Caki2 (cell line): ENCODE measurements at regions not wholly inside any gene's neighbourhood (a gene's known extent, or its start where the extent isn't known, plus 50 kb on each side); places are given as distances from the start of the nearest gene placed in this dataset.

Experiments used
- DNase-seq: peaks from one replicate; pipeline ENCODE4 v3.0.0-alpha.2; 2015; ENCODE audit warnings: low read depth
- in situ Hi-C: cut with HindIII; loops from 2 replicates; pipeline ENCODE4 v1.10.0; 2016; ENCODE audit warnings: low sequenced_read_pairs, low pct_unique_long_range_greater_than_20kb, mixed read lengths

DNA sequence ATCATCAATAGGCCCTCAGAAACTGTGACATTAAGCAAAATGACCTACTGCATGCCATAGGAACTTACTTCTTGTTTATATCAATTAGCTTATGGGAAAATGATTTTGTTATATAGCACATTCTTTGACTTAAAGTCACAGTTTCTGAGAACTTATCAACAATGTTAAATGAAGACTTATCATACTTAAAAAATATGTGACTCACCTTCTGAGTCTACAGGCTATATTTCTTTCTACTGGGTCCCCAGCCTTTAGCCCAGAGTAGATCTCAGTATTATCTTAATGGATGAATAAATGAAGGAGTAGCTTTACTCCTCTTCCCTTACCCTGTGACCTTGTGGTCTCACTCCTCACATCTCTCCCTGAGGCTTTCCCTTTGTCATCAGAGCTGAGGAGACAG lies 180.2 kb downstream of the MAFB start:
- no peak for DNase-seq
- in situ Hi-C loops: no loop called here

DNA sequence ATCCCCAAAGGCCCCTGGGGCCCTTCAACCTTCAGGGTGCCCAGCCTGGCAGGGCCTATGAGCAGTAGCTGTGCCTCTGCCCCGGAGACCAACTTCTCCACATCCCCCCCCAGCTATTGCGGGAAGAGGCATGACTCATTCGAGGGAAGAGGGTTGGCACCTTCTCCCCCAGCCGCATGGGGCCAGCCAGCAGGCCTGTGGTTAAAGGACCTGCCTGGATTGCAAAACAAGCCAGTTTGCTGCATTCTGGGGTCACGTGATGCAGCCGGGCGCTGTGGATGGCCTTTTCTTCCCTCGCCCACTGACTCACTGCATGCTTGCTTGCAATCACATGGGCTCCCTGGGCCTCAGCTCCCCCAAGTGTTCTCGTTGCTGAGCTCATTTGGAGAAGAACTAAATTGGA lies 182.5 kb downstream of the MAFB start:
- peak; percentile 88 for DNase-seq
- in situ Hi-C loops: no loop called here

GRCh38 chr20:40503119-40503518 lies 185.9 kb downstream of the MAFB start:
- DNase-seq: no peak
- in situ Hi-C loops: no loop called here

- no peak for DNase-seq
- in situ Hi-C loops: no loop called here
These were observed 186.5 kb downstream of the MAFB start for GRCh38 chr20:40502576-40502975.

GRCh38 chr20:40499391-40499790 lies 189.6 kb downstream of the MAFB start:
- DNase-seq: no peak
- in situ Hi-C loops: no loop called here

DNA sequence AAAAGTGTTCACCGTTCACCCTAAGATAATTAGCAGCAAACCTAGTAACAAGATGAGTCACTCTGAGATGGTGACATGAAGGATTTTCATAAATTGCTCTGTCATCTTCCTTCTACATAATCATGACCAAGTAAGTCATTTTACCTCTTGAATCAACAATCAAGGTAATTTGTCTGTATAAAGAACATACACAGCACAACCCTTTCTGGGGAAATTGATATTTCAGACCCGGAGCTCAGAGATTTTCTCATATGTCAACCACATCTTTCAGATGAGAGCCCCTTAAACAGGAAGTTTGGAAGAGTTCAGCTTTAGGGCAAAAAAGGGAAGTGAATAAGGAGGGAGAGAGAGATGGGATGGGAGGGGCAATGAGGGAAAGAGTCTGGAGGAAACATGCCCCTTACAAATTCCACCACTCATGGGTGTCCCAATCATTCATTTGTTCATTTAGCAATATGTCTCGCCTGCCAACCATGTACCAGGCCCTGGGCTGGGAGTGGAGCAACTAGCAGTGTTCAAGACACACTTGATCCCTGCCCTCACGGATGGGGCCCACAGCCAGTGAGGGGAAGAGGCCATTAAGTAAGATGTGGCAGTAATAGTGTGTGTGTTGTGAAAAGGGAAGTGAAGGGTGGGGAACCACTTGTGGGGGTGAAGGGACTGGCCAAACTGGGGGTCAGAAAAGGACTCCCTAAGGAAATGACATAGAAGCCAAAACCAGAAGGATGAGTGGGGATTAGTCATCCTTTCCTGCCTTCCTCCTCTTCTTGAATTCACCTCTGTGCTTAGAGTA lies 190.9 kb downstream of the MAFB start:
- no peak for DNase-seq
- in situ Hi-C loops: no loop called here

- in situ Hi-C loops: no loop called here
- DNase-seq: no peak
These were observed 193.1 kb downstream of the MAFB start for GRCh38 chr20:40495956-40496355.

GRCh38 chr20:40494248-40494647 lies 194.8 kb downstream of the MAFB start:
- DNase-seq: no peak
- in situ Hi-C loops: no loop called here

DNA sequence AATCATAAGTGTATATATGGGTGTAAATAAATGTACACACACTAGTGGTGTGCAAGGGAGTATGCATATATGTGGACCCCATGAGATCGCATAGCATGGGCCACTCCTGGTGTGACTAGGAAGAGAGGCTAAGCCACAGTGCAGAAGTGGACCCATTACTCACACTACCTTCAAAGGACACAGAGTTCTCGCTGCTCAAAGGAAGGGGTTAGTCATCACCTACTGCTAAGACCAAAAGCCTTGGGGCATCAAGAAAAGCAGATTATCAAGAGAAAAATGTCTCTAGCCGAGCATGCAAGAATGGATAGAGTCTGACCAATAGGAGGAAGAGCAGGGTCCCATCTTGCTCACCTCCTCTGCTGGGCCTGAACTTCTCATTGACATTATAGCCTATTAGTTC lies 195.5 kb downstream of the MAFB start:
- no peak for DNase-seq
- in situ Hi-C loops: no loop called here

DNA sequence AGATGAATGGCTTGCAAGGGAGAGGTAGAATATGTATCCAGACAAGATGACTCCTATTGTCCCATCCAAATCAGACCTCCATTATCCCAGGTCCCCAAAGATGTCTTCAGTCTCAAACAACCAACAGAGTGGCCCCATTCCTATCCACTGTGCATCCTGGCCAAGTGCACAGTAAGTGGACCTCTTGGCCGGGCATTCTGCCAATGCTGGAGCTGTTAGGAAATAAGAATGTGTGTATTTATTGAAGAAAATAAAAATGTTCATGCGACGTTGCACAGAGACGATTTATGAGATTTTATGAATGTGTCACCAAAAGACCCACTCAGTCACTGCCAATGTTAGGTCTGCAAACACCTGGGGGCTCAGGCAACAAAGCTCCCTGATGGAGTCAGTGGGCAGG lies 196.0 kb downstream of the MAFB start:
- DNase-seq: no peak

GRCh38 chr20:40491009-40491590 lies 197.9 kb downstream of the MAFB start:
- in situ Hi-C loops: no loop called here
- DNase-seq: no peak

More for the DNA sequence above, 196.0 kb downstream of the MAFB start:
- in situ Hi-C loops: no loop called here

DNA sequence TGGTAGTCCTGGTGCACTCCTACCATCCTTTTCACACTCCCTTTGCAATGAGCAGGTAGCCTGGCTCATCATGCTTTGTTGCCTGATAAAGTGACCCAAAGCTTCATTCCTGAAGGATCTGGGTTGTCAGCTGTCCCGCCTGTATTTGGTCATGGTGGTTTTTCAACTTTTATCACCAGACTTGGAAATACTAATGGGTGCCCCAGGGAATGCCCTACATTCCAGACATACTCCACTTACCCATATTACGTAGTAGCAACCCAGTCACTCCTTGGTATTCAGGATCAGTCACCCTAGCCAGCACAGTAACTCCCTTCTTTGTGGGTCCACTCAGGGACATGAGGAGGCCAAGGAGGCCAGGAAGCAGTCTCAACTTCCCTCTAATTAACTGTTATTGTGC lies 199.2 kb downstream of the MAFB start:
- no peak for DNase-seq
- in situ Hi-C loops: no loop called here

GRCh38 chr20:40488401-40488800 lies 200.6 kb downstream of the MAFB start:
- DNase-seq: no peak
- in situ Hi-C loops: no loop called here

- DNase-seq: no peak
- in situ Hi-C loops: no loop called here
These were observed 202.7 kb downstream of the MAFB start for GRCh38 chr20:40486297-40486696.

GRCh38 chr20:40481743-40482458 lies 207.1 kb downstream of the MAFB start:
- DNase-seq: no peak
- in situ Hi-C loops: no loop called here

DNA sequence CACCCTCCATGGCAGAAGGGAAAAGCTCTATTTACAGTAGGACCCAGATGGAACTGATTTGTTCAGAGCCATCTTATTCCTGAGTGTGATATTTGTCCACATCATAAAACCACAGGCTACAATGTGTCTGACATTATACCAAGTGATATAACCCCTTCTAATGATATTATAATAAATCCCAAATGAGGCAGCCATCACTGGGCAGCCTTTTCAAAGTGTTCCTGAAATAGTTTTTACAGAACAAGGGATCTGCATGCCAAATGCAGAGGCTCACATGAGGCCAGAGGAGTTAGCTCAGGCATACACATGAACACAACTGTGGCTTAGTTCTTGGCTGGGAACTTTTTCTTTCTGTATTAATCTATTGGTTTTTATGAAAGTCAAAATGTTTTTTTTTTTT lies 207.7 kb downstream of the MAFB start:
- no peak for DNase-seq
- in situ Hi-C loops: no loop called here

GRCh38 chr20:40477805-40478204 lies 211.2 kb downstream of the MAFB start:
- DNase-seq: no peak
- in situ Hi-C loops: no loop called here

DNA sequence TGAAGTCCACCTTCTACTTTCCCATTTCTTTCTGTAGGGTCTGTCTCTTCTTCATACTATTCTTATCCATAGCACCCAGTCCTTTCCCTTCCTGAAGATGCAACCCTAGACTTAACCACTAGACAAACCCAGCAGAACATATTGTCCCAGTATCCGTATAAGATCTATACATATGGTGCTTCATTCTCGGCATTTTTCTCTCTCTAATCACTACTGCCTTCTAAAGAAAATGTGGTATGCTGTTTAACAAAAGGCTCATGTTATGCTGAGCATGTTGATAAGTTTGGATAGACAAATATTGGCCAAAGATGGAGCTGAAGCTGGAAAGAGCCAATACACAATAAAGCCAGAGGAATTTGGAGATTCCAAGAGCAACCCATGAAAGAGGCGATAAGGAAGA lies 212.6 kb downstream of the MAFB start:
- DNase-seq: no peak
- in situ Hi-C loops: no loop called here

GRCh38 chr20:40472905-40473304 lies 216.1 kb downstream of the MAFB start:
- in situ Hi-C loops: no loop called here
- DNase-seq: no peak

- in situ Hi-C loops: no loop called here
- DNase-seq: no peak
These were observed 217.8 kb downstream of the MAFB start for GRCh38 chr20:40471261-40471629.
